ENCODE measurements at regions not wholly inside any gene's neighbourhood (a gene's known extent, or its start where the extent isn't known, plus 50 kb on each side); places are given as distances from the start of the nearest gene placed in this dataset.
"Not testable (repeated sequence)": the region's sequence is repeated elsewhere in the genome, so short reads cannot be mapped to it uniquely, and the experiment has no call there.

GRCh38 chr13:50722440-50723125 lies 120.9 kb downstream of the DLEU7 start:
- no peak for DNase-seq
- intact Hi-C loops (cut with DNase I, micrococcal nuclease): no loop called here
- ATAC-seq: no peak

DNA sequence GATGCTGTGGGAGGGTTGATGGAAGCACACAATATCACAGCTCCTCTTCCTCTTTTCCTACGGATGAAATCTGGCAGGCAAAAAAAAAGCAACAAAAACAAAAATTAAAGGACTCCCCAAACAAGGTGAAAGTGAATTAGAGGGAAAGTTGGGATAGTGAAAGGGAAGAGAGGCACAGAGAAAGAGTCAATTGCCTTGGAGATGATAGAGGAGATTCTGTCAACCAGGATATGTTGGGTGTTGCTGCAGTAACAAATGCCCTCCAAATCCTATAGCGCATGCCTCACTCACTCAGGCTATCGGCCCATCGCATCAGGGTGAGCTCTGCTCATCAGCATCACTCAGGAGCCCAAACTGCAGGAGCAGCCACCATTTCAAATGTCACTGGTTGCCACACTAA lies 119.1 kb downstream of the DLEU7 start:
- ATAC-seq: no peak
- intact Hi-C loops (cut with DNase I, micrococcal nuclease): no loop called here
- DNase-seq: no peak

DNA sequence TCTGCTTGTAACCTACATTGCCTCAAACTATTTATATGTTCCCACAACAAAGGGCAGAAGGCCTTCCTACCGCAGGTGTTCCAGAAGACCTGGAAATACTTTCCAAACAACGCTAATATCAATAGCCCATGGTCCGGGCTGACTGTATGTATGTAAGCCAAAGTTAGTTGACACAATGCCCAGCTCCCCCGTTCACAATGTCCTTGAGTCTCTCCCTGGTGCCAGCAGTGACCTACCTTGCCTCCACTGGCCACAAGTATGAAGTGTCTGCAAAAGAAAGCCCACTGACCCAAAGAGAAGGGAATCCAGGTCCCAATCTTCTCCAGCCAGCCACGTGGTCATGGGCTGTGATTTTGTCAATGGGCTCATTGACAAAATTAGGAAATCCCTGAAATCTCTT lies 118.6 kb downstream of the DLEU7 start:
- intact Hi-C loops (cut with DNase I, micrococcal nuclease): no loop called here
- no peak for DNase-seq
- no peak for ATAC-seq

- ATAC-seq (no peak), DNase-seq (no peak)
- intact Hi-C loops (cut with DNase I, micrococcal nuclease): no loop called here
These were observed 117.3 kb downstream of the DLEU7 start for GRCh38 chr13:50726164-50726563.

- no peak for ATAC-seq
- intact Hi-C loops (cut with DNase I, micrococcal nuclease): no loop called here
- no peak for DNase-seq
These were observed 114.3 kb downstream of the DLEU7 start for GRCh38 chr13:50729177-50729576.

- no peak for DNase-seq
- ATAC-seq: no peak
- intact Hi-C loops (cut with DNase I, micrococcal nuclease): no loop called here
These were observed 112.8 kb downstream of the DLEU7 start for GRCh38 chr13:50730496-50731351.

DNA sequence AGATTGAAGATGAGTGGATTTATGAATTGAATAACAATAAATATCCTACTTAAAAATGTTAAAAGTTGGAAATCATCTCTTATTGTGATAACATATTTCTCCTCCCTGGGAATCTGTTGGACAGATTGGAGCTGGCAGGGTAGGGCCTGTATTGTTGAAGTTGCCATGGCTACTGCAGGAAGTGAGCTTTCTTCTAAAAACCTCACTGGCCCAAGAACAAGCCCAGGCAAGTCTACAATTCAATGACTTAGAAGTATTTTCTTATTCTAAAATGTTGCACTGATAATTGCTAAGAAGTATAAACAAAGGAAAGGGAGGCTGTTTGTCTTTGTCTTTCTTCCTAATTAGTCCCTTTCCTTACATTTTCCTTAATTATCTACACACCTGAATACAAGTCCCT lies 112.1 kb downstream of the DLEU7 start:
- DNase-seq (no peak), ATAC-seq (no peak)
- intact Hi-C loops (cut with DNase I, micrococcal nuclease): no loop called here

DNA sequence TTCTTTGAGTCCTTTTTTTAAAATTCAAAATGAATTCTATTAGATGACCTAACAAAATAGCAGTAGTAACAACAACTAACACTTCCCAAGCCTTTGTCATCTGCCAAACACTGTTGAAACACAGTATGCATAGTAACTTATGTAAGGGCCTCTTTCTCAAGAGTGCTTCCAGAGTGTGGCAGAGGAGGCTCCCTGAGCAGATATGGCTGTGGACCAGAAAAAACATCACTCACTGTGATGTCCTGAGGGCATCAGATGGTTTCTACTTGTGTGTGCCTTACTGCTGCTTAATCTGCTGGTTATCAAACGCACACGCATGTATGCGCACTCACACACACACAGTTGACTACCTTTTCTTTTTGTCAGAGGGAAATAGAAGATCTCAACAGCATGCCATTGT lies 110.8 kb downstream of the DLEU7 start:
- intact Hi-C loops (cut with DNase I, micrococcal nuclease): no loop called here
- DNase-seq (no peak), ATAC-seq (no peak)

GRCh38 chr13:50733392-50733791 lies 110.1 kb downstream of the DLEU7 start:
- intact Hi-C loops (cut with DNase I, micrococcal nuclease): no loop called here
- ATAC-seq (no peak), DNase-seq (no peak)

- intact Hi-C loops (cut with DNase I, micrococcal nuclease): no loop called here
- no peak for ATAC-seq
- no peak for DNase-seq
These were observed 108.4 kb downstream of the DLEU7 start for GRCh38 chr13:50735071-50735470.

DNA sequence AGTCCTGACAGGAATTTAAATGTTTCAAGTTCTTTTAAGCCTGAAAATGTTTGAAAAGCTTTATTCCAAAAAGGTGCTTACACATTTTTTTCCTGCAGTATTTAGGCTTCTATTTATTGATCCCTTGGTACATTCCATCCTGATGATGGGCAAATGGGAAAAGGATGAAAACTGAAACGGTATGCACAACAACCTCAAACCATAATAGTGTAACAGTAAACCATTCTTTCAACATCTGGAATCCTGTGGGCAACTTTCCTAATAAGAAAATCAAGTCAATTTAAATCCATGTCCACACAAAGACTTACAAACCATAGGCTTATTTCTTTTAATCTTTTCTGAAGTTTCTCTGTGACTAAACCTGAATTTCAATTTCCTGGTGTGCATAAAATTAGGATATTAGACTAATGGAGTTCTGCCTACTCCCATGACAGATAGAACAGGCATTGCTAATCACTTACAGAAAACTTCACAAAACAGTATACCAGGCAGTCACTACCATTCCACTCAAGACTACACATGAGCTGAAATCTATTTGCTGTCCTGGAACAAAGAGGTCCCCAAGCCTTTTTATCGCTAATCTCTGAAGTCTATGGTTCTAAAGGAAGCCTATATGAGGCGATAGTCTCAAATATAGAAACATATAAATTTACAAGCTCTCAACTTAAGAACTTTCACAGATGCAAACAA lies 103.3 kb downstream of the DLEU7 start:
- intact Hi-C loops (cut with DNase I, micrococcal nuclease): no loop called here
- no peak for DNase-seq
- ATAC-seq: no peak

DNA sequence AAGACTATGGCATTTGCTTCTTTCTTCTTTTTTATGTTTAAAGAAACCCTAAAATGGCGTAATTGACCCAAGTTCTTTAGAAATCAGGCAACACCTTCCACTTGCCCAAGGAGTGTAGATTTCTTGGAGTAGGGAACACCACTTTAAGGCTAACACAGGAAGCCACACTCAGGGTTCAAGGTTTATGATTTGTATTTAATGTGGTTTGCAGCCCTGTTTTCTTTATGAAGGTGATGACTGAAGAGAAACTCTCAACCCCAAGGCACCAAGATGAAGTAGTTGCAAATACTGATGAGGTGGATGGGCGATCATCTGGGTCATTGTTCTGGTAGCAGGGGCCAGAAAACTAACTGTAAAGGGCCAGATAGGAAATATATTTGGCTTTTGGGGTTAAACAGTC lies 101.1 kb downstream of the DLEU7 start:
- intact Hi-C loops (cut with DNase I, micrococcal nuclease): no loop called here
- no peak for DNase-seq
- ATAC-seq: no peak

- ATAC-seq: no peak
- intact Hi-C loops (cut with DNase I, micrococcal nuclease): no loop called here
These were observed 100.5 kb downstream of the DLEU7 start for GRCh38 chr13:50742968-50743367.

GRCh38 chr13:50744116-50744660 lies 99.3 kb downstream of the DLEU7 start:
- ATAC-seq (no peak), DNase-seq (no peak)
- intact Hi-C loops (cut with DNase I, micrococcal nuclease): no loop called here

More at GRCh38 chr13:50742968-50743367, 100.5 kb downstream of the DLEU7 start:
- no peak for DNase-seq

DNA sequence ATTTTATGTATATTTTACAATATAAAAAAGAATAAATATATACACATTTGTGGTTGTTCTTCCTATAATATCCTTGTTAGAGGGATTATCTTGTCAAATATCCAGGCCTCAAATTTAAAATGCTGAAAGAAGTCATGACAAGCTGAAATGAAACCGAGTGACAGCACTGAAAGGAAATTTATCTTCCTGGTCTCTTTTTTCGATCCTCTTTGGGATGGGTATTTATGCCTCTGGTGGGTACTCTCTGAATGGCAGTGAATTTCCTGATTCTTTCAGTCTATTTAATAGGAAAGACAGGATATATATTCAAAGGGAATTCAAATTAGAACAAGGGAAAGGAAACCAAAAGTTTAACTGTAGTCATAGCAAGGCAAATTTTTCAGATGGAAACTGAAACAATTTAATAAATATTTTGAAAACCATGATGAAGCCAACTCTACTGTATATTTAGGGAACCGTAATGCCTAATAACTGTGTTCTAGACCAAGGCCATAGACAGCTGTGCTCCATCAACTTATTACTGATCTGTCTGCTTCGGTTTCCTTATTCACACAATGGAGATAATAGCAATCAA lies 97.9 kb downstream of the DLEU7 start:
- intact Hi-C loops (cut with DNase I, micrococcal nuclease): no loop called here
- no peak for ATAC-seq
- DNase-seq: no peak

DNA sequence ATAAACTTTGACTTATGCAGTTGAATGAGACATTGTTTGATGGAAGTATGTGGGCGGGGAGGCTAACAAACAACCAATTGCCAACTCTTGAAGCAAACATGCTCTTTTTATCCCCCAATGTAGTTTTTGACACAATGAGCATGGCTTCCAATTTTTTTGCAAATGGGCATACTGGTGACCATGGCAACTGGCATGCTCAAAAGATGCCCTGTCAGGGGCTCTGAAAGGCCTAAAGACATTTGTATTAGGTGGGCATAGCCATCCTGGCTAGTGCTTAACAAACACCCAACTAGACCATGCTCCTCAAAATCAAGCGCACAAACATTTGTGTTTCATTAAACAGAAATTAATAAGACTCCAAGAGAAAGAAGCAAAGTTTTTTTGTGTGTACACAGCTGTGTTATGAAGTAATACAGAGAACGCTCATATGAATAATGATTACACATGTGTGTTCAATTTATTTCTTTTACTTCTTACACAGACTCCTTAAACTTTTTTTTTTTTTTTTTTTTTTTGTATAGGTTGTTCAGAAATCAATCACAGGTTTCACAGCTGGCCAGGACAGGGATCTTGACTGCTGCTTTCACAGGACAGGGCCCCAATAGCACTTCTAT lies 95.6 kb downstream of the DLEU7 start:
- intact Hi-C loops (cut with DNase I, micrococcal nuclease): no loop called here
- DNase-seq: no peak
- no peak for ATAC-seq

DNA sequence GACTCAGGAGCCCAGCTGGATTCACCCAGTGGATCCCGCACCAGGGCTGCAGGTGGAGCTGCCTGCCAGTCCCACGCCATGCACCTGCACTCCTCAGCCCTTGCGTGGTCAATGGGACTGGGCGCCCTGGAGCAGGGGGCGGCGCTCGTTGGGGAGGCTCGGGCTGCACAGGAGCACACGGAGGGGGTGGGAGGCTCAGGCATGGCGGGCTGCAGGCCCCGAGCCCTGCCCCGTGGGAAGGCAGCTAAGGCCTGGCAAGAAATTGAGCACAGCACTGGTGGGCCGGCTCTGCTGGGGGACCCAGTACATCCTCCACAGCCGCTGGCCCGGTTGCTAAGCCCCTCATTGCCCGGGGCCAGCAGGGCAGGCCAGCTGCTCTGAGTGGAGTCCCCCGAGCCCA lies 90.3 kb downstream of the DLEU7 start:
- ATAC-seq; intact Hi-C loops (cut with DNase I, micrococcal nuclease); DNase-seq: not testable (repeated sequence)

GRCh38 chr13:50755862-50756685 lies 87.4 kb downstream of the DLEU7 start:
- ATAC-seq; intact Hi-C loops (cut with DNase I, micrococcal nuclease): not testable (repeated sequence)
- peak; percentile 37 to 51 for DNase-seq

Data from left colon (tissue), 2 donors.